Caco-2 (cell line): ENCODE measurements at regions not wholly inside any gene's neighbourhood (a gene's known extent, or its start where the extent isn't known, plus 50 kb on each side); places are given as distances from the start of the nearest gene placed in this dataset.

ENCODE experiments used
- BruUV-seq: library from RNA; stranded (reverse); fragments of 400-500 nt; replicated peaks from 2 replicates; lab custom pipeline; 2021; lab: Mats Ljungman, UMichigan
- CTCF ChIA-PET: fragments of 300-600 bp; sonication (Branson Sonifier 250); formaldehyde crosslinking; loops from one replicate; lab custom pipeline; 2022; ENCODE audit warnings: antibody characterized with exemption; lab: Charles Lee
- POLR2A ChIA-PET: fragments of 300-600 bp; sonication (Branson Sonifier 250); formaldehyde crosslinking; loops from one replicate; lab custom pipeline; 2022; ENCODE audit warnings: antibody characterized with exemption; lab: Charles Lee
- DNase-seq, 2 experiments: peaks; one replicate each; pipeline versions ENCODE4 v3.0.0 to v3.0.0-alpha.2; 2020 to 2022
- H3K27me3 ChIP-seq: replicated peaks from 2 replicates; pipeline ENCODE4 v1.6.0; 2011; ENCODE audit warnings: low read length; ENCODE audit not compliant: control insufficient read depth, insufficient read depth
- H3K36me3 ChIP-seq: 2 replicates; pipeline ENCODE4 v1.5.1; 2011; ENCODE audit warnings: low read length; ENCODE audit not compliant: control insufficient read depth, insufficient read depth
- H3K4me1 ChIP-seq: fragments of 250-450 bp; sonication (Bioruptor Pico); 2 replicates; pipeline ENCODE4 v1.5.1; 2020; ENCODE audit warnings: mild to moderate bottlenecking
- H3K4me3 ChIP-seq: 2 replicates; pipeline ENCODE4 v1.5.1; 2011; ENCODE audit warnings: low read depth, mild to moderate bottlenecking, control low read depth, low read length
- H3K9me3 ChIP-seq: fragments of 250-450 bp; sonication (Bioruptor Pico); 2 replicates; pipeline ENCODE4 v1.5.1; 2020; ENCODE audit warnings: mild to moderate bottlenecking, moderate library complexity
- H3K27ac Mint-ChIP-seq: one replicate; pipeline ENCODE4 v1.8.0; 2022; ENCODE audit warnings: mixed read lengths; ENCODE audit not compliant: unreplicated experiment
- H3K27me3 Mint-ChIP-seq: one replicate; pipeline ENCODE4 v1.8.0; 2022; ENCODE audit warnings: mixed read lengths; ENCODE audit not compliant: insufficient read depth, unreplicated experiment
- H3K36me3 Mint-ChIP-seq: one replicate; pipeline ENCODE4 v1.8.0; 2022; ENCODE audit warnings: mild to moderate bottlenecking, mixed read lengths; ENCODE audit not compliant: insufficient read depth, unreplicated experiment
- H3K4me1 Mint-ChIP-seq: one replicate; pipeline ENCODE4 v1.8.0; 2022; ENCODE audit warnings: low read depth, mixed read lengths; ENCODE audit not compliant: unreplicated experiment
- H3K4me3 Mint-ChIP-seq: one replicate; pipeline ENCODE4 v1.8.0; 2022; ENCODE audit warnings: mild to moderate bottlenecking, moderate library complexity, mixed read lengths; ENCODE audit not compliant: unreplicated experiment
- H3K9me3 Mint-ChIP-seq: one replicate; pipeline ENCODE4 v1.8.0; 2022; ENCODE audit warnings: mixed read lengths; ENCODE audit not compliant: unreplicated experiment
- intact Hi-C: fragments of 100-400 bp; cut with micrococcal nuclease; formaldehyde crosslinking; loops from one replicate; pipeline ENCODE4 v1.10.0; 2022; ENCODE audit not compliant: unreplicated experiment
- TF ChIP-seq, protein P1 (sequence below), 2 experiments: fragments of 200-600 bp in 1 of 2; IDR thresholded peaks; 1 replicate in 1 of 2; 2 replicates in 1 of 2; pipeline versions ENCODE4 v1.5.1 to v1.8.0; 2011 to 2022; ENCODE audit warnings: antibody characterized with exemption in 1 of 2, control low read depth in 1 of 2, inconsistent platforms in 1 of 2, low read depth in 1 of 2, low read length in 1 of 2, mild to moderate bottlenecking in 1 of 2, moderate library complexity in 1 of 2; ENCODE audit not compliant: insufficient read depth in 1 of 2, severe bottlenecking in 1 of 2, unreplicated experiment in 1 of 2

- CTCF ChIA-PET = no interaction called here
- Mint-ChIP-seq H3K4me3 (no peak overlapping the region), H3K36me3 (no peaks in the 10 kb centered on the region), H3K4me1 (peaks cover 5% of the 10 kb centered on the region), H3K27me3 (no peaks in the 10 kb centered on the region), H3K27ac (no peak overlapping the region), H3K9me3 (peaks cover 4% of the 10 kb centered on the region)
- intact Hi-C loops = no loop called here
- no peaks in the 10 kb centered on the region for H3K4me1 ChIP-seq
- no peak overlapping the region for H3K4me3 ChIP-seq
- no peak for DNase-seq
- BruUV-seq = no TSS peak
- H3K27me3 ChIP-seq = no peaks in the 10 kb centered on the region
- POLR2A ChIA-PET = no interaction called here
- TF ChIP-seq, protein P1, sequence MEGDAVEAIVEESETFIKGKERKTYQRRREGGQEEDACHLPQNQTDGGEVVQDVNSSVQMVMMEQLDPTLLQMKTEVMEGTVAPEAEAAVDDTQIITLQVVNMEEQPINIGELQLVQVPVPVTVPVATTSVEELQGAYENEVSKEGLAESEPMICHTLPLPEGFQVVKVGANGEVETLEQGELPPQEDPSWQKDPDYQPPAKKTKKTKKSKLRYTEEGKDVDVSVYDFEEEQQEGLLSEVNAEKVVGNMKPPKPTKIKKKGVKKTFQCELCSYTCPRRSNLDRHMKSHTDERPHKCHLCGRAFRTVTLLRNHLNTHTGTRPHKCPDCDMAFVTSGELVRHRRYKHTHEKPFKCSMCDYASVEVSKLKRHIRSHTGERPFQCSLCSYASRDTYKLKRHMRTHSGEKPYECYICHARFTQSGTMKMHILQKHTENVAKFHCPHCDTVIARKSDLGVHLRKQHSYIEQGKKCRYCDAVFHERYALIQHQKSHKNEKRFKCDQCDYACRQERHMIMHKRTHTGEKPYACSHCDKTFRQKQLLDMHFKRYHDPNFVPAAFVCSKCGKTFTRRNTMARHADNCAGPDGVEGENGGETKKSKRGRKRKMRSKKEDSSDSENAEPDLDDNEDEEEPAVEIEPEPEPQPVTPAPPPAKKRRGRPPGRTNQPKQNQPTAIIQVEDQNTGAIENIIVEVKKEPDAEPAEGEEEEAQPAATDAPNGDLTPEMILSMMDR (IDR thresholded peaks at IDR 0.05; ENCODE audit: insufficient read depth in 1 of 2, low read depth in 1 of 2, low read length in 1 of 2, severe bottlenecking in 1 of 2, unreplicated experiment in 1 of 2) = no peak
- H3K9me3 ChIP-seq = no peaks in the 10 kb centered on the region
- H3K36me3 ChIP-seq = no peaks in the 10 kb centered on the region
These were observed 1312.8 kb upstream of the ZEB2 start for GRCh38 chr2:145832681-145833080.

DNA sequence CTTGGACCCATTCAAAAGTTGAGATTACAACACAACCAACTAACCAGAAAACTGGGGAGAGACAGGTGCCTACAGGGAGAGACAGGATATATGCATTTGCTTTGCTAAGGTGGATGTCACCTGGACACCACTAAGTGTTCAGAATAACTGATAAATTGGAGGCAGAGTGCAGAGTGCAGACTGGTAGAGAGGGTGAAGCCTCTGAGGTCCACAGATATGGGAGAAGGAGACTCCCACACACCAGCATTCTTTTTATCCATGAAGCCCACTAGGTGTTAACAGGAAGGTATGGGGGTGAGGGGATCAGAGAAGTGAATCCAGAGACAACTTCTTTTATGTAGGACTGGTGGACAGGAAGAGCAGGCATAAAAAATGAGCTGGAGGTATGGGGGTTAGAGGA is 1310.0 kb upstream of the ZEB2 start:
- intact Hi-C loops = no loop called here
- Mint-ChIP-seq H3K27ac (no peak overlapping the region), H3K27me3 (no peaks in the 10 kb centered on the region), H3K4me1 (peaks cover 5% of the 10 kb centered on the region), H3K9me3 (peaks cover 20% of the 10 kb centered on the region), H3K36me3 (no peaks in the 10 kb centered on the region), H3K4me3 (no peak overlapping the region)
- Histone ChIP-seq H3K4me3 (no peak overlapping the region), H3K9me3 (no peaks in the 10 kb centered on the region), H3K4me1 (no peaks in the 10 kb centered on the region), H3K36me3 (no peaks in the 10 kb centered on the region), H3K27me3 (no peaks in the 10 kb centered on the region)
- DNase-seq = no peak
- TF ChIP-seq, protein P1 (IDR thresholded peaks at IDR 0.05; ENCODE audit: insufficient read depth in 1 of 2, low read depth in 1 of 2, low read length in 1 of 2, severe bottlenecking in 1 of 2, unreplicated experiment in 1 of 2) = no peak
- ChIA-PET CTCF (no interaction called here), POLR2A (no interaction called here)
- no TSS peak for BruUV-seq

DNA sequence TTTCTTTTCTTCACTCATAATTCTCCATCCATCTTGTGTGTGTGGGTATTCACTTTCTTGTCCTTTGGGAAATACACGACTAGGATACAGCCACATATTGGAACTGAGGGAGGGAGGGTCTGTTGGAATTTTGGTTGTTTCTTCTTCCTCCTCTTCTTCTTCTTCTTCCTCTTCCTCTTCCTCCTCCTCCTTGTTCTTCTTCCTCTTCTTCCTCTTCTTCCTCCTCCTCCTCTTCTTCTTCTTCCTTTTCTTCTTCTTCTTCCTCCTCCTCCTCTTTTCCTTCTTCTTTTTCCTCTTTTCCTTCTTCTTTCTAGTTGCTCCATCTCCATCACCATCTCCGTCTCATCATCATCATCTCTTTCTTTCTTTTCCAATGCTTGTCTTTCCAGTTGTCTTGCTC is 1307.3 kb upstream of the ZEB2 start:
- Mint-ChIP-seq H3K27me3 (no peaks in the 10 kb centered on the region), H3K36me3 (no peaks in the 10 kb centered on the region), H3K4me1 (peaks cover 17% of the 10 kb centered on the region), H3K27ac (no peak overlapping the region), H3K9me3 (peaks cover 20% of the 10 kb centered on the region), H3K4me3 (no peak overlapping the region)
- ChIA-PET CTCF (no interaction called here), POLR2A (no interaction called here)
- intact Hi-C loops = no loop called here
- no peaks in the 10 kb centered on the region for H3K36me3 ChIP-seq
- no peaks in the 10 kb centered on the region for H3K27me3 ChIP-seq
- no peak for DNase-seq
- TF ChIP-seq, protein P1 (IDR thresholded peaks at IDR 0.05; ENCODE audit: insufficient read depth in 1 of 2, low read depth in 1 of 2, low read length in 1 of 2, severe bottlenecking in 1 of 2, unreplicated experiment in 1 of 2) = no peak
- no peaks in the 10 kb centered on the region for H3K9me3 ChIP-seq
- H3K4me3 ChIP-seq = no peak overlapping the region
- H3K4me1 ChIP-seq = no peaks in the 10 kb centered on the region
- BruUV-seq = no TSS peak
